ENCODE measurements at regions not wholly inside any gene's neighbourhood (a gene's known extent, or its start where the extent isn't known, plus 50 kb on each side); places are given as distances from the start of the nearest gene placed in this dataset.

DNA sequence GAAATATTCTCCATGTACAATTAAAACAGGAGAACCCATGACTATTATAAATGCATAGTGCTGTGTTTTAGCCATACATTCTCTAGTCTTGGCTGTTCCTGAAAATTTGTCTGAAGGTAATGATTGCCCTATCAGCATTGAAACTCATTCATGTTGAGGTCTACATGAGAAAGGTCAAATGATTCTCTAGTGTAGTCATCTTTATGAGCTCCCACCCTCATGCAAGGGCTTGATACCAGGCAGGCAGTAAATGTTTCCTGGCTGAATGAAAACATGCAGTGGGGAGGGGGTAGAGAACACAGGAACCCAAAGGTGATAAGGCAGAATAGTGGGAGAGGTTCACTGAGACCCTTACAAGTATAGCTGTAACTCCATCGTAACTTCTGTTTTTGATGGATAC is 424.3 kb downstream of the COG6 start:
- no peak overlapping the region for H3K4me2 ChIP-seq (ENCODE audit: low read length)
- H3K4me1 ChIP-seq (ENCODE audit: insufficient read depth, low read length, severe bottlenecking), result peaks cover under 1% of the 10 kb centered on the region
- TF ChIP-seq CTCF (IDR thresholded peaks at IDR 0.05; ENCODE audit: low read length) (no peak), EZH2 (IDR thresholded peaks at IDR 0.05; ENCODE audit: borderline replicate concordance, low read length) (no peak)
- no peaks in the 10 kb centered on the region for H4K20me1 ChIP-seq (ENCODE audit: insufficient read depth, low read length)
- H3K9me2 ChIP-seq (ENCODE audit: low read depth, low read length), result no peaks in the 10 kb centered on the region
- peaks cover 13% of the 10 kb centered on the region for H3K36me3 ChIP-seq (ENCODE audit: insufficient read depth, low read length)
- no peaks in the 10 kb centered on the region for H3F3A ChIP-seq (ENCODE audit: insufficient read depth, low read length)
- H3K27me3 ChIP-seq (ENCODE audit: insufficient read depth, low read length), result no peaks in the 10 kb centered on the region
- H2AFZ ChIP-seq (ENCODE audit: low read length), result no peak overlapping the region
- H3K27ac ChIP-seq (ENCODE audit: low read depth, low read length, poor library complexity, severe bottlenecking), result no peak overlapping the region
- no peak overlapping the region for H3K4me3 ChIP-seq (ENCODE audit: low read depth, low read length, poor library complexity, severe bottlenecking)
- H3K9me3 ChIP-seq (ENCODE audit: low read length), result no peaks in the 10 kb centered on the region
- no peaks in the 10 kb centered on the region for H3K79me2 ChIP-seq (ENCODE audit: insufficient read depth, low read length)
- no peak overlapping the region for H3K9ac ChIP-seq (ENCODE audit: low read length)

- Histone ChIP-seq H3K27me3 (ENCODE audit: insufficient read depth, low read length) (no peaks in the 10 kb centered on the region), H2AFZ (ENCODE audit: low read length) (no peak overlapping the region), H3F3A (ENCODE audit: insufficient read depth, low read length) (no peaks in the 10 kb centered on the region), H3K4me3 (ENCODE audit: low read depth, low read length, poor library complexity, severe bottlenecking) (no peak overlapping the region), H4K20me1 (ENCODE audit: insufficient read depth, low read length) (no peaks in the 10 kb centered on the region), H3K9me2 (ENCODE audit: low read depth, low read length) (no peaks in the 10 kb centered on the region), H3K36me3 (ENCODE audit: insufficient read depth, low read length) (peaks cover 14% of the 10 kb centered on the region), H3K9me3 (ENCODE audit: low read length) (no peaks in the 10 kb centered on the region), H3K4me1 (ENCODE audit: insufficient read depth, low read length, severe bottlenecking) (no peaks in the 10 kb centered on the region), H3K4me2 (ENCODE audit: low read length) (no peak overlapping the region), H3K27ac (ENCODE audit: low read depth, low read length, poor library complexity, severe bottlenecking) (no peak overlapping the region), H3K79me2 (ENCODE audit: insufficient read depth, low read length) (no peaks in the 10 kb centered on the region), H3K9ac (ENCODE audit: low read length) (no peak overlapping the region)
- TF ChIP-seq EZH2 (IDR thresholded peaks at IDR 0.05; ENCODE audit: borderline replicate concordance, low read length), result no peak
- no peak for TF ChIP-seq CTCF (IDR thresholded peaks at IDR 0.05; ENCODE audit: low read length)
These were observed 425.2 kb downstream of the COG6 start for GRCh38 chr13:40080676-40081075.

- H3K4me1 ChIP-seq (ENCODE audit: insufficient read depth, low read length, severe bottlenecking), result no peaks in the 10 kb centered on the region
- no peak overlapping the region for H3K4me2 ChIP-seq (ENCODE audit: low read length)
- H3K9me2 ChIP-seq (ENCODE audit: low read depth, low read length), result no peaks in the 10 kb centered on the region
- H2AFZ ChIP-seq (ENCODE audit: low read length), result no peak overlapping the region
- no peaks in the 10 kb centered on the region for H3K27me3 ChIP-seq (ENCODE audit: insufficient read depth, low read length)
- no peak overlapping the region for H3K4me3 ChIP-seq (ENCODE audit: low read depth, low read length, poor library complexity, severe bottlenecking)
- H4K20me1 ChIP-seq (ENCODE audit: insufficient read depth, low read length), result no peaks in the 10 kb centered on the region
- H3K79me2 ChIP-seq (ENCODE audit: insufficient read depth, low read length), result no peaks in the 10 kb centered on the region
- H3K9me3 ChIP-seq (ENCODE audit: low read length), result no peaks in the 10 kb centered on the region
- TF ChIP-seq EZH2 (IDR thresholded peaks at IDR 0.05; ENCODE audit: borderline replicate concordance, low read length) (no peak), CTCF (IDR thresholded peaks at IDR 0.05; ENCODE audit: low read length) (no peak)
- H3K9ac ChIP-seq (ENCODE audit: low read length), result no peak overlapping the region
- peaks cover 16% of the 10 kb centered on the region for H3K36me3 ChIP-seq (ENCODE audit: insufficient read depth, low read length)
- H3K27ac ChIP-seq (ENCODE audit: low read depth, low read length, poor library complexity, severe bottlenecking), result no peak overlapping the region
- no peaks in the 10 kb centered on the region for H3F3A ChIP-seq (ENCODE audit: insufficient read depth, low read length)
These were observed 427.2 kb downstream of the COG6 start for GRCh38 chr13:40082639-40083038.
